ENCODE measurements at regions not wholly inside any gene's neighbourhood (a gene's known extent, or its start where the extent isn't known, plus 50 kb on each side); places are given as distances from the start of the nearest gene placed in this dataset.

DNA sequence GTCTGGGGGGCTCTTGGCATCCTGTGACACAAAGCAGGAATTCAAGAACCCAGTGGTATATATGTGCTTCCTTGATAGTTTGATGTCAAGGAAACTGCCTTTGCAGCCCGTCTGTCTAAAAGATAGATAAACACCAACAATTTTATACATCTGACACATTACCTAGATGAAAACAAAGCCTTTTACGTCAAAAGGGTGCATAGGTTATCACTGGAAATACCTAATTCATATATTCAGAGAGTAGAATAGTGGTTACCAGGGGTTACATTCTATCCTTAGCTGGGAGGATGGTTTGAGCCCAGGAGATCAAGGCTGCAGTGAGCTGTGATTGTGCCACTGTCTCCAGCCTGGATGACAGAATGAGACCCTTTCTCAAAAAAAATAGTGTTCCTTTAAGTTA, 356.9 kb upstream of the RASGRP1 start:
- no peak for FAIRE-seq
- Histone ChIP-seq H3K27me3 (ENCODE audit: control insufficient read depth in 2 of 2, insufficient read depth in 2 of 2, low read length in 2 of 2) (no peaks in the 10 kb centered on the region), H3K4me3 (replicated peaks in 1 of 3; ENCODE audit: insufficient read depth in 1 of 3, low read depth in 1 of 3, low read length in 3 of 3) (no peak overlapping the region), H3K4me1 (ENCODE audit: control insufficient read depth, extremely low read depth, insufficient read depth, low read length) (no peaks in the 10 kb centered on the region), H3K27ac (ENCODE audit: insufficient read depth, low read depth, low read length) (no peak overlapping the region), H2AFZ (ENCODE audit: low read depth, low read length) (no peak overlapping the region), H3K9me1 (replicated peaks; ENCODE audit: control insufficient read depth, extremely low read depth, insufficient read depth, low read length) (no peaks in the 10 kb centered on the region), H3K4me2 (ENCODE audit: insufficient read depth, low read length) (no peak overlapping the region), H3K9me3 (replicated peaks; ENCODE audit: control insufficient read depth, insufficient read depth, low read length) (no peaks in the 10 kb centered on the region), H3K36me3 (ENCODE audit: control insufficient read depth in 2 of 2, extremely low read depth in 1 of 2, insufficient read depth in 2 of 2, low read length in 2 of 2) (no peaks in the 10 kb centered on the region), H3K9ac (replicated peaks; ENCODE audit: extremely low read depth, insufficient read depth, low read length) (no peak overlapping the region), H4K20me1 (replicated peaks; ENCODE audit: control insufficient read depth, extremely low read depth, insufficient read depth, low read length) (no peaks in the 10 kb centered on the region), H3K79me2 (ENCODE audit: control insufficient read depth, insufficient read depth, low read length) (no peaks in the 10 kb centered on the region)
- intact Hi-C loops (cut with micrococcal nuclease) = no loop called here
- TF ChIP-seq GATA2 (IDR thresholded peaks at IDR 0.05; ENCODE audit: insufficient read depth, insufficient read length, low read depth, low read length) (no peak), FOS (IDR thresholded peaks at IDR 0.05; ENCODE audit: borderline replicate concordance, insufficient read depth, low read length) (no peak), POLR2AphosphoS5 (IDR thresholded peaks at IDR 0.05; ENCODE audit: insufficient read depth, low read depth, low read length) (no peak)
- TF ChIP-seq, protein P1, sequence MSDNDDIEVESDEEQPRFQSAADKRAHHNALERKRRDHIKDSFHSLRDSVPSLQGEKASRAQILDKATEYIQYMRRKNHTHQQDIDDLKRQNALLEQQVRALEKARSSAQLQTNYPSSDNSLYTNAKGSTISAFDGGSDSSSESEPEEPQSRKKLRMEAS (IDR thresholded peaks at IDR 0.05; ENCODE audit: insufficient read depth, insufficient read length) = no peak
- TF ChIP-seq, protein P2, sequence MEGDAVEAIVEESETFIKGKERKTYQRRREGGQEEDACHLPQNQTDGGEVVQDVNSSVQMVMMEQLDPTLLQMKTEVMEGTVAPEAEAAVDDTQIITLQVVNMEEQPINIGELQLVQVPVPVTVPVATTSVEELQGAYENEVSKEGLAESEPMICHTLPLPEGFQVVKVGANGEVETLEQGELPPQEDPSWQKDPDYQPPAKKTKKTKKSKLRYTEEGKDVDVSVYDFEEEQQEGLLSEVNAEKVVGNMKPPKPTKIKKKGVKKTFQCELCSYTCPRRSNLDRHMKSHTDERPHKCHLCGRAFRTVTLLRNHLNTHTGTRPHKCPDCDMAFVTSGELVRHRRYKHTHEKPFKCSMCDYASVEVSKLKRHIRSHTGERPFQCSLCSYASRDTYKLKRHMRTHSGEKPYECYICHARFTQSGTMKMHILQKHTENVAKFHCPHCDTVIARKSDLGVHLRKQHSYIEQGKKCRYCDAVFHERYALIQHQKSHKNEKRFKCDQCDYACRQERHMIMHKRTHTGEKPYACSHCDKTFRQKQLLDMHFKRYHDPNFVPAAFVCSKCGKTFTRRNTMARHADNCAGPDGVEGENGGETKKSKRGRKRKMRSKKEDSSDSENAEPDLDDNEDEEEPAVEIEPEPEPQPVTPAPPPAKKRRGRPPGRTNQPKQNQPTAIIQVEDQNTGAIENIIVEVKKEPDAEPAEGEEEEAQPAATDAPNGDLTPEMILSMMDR (IDR thresholded peaks at IDR 0.05; ENCODE audit: extremely low read depth in 1 of 2, insufficient read depth in 1 of 2, low read depth in 1 of 2, low read length in 2 of 2) = no peak
- ChIA-PET CTCF (interaction anchor here (1.1 to 1.5 kb wide), 2 partner anchors 11 to 39 kb away, joined by 3 read pairs; no protein-coding TSS in a partner anchor), POLR2A (no interaction called here)
- dilution Hi-C loops (cut with MboI; ENCODE audit: extremely low pct_ligation_motif_present, low sequenced_read_pairs) = no loop called here
- DNase-seq (ENCODE audit: low read depth, low spot score) = no peak
- BruUV-seq (replicated peaks) = no TSS peak

DNA sequence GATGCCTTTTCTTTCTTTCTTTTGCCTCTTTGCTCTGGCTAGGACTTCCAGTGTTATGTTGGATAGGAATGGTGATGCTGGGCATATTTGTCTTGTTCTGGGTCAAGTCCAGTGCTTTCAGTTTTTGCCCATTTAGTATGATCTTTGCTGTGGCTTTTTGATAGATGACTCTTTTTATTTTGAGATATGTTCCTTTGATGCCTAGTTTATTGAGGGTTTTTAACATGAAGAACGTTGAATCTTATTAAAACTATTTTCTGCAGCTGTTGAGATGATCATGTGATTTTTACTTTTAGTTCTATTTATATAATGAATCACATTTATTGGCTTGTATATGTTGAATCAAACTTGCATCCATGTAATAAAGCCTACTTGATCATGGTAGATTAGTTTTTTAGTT, 363.8 kb upstream of the RASGRP1 start:
- TF ChIP-seq JUN (IDR thresholded peaks at IDR 0.05; ENCODE audit: borderline replicate concordance, insufficient read depth, insufficient read length, low read depth) (no peak), POLR2A (IDR thresholded peaks at IDR 0.05; ENCODE audit: low read depth, low read length) (no peak), FOS (IDR thresholded peaks at IDR 0.05; ENCODE audit: borderline replicate concordance, insufficient read depth, low read length) (no peak), EZH2 (IDR thresholded peaks at IDR 0.05; ENCODE audit: borderline replicate concordance, low read depth, low read length, severe bottlenecking) (no peak), GATA2 (IDR thresholded peaks at IDR 0.05; ENCODE audit: insufficient read depth, insufficient read length, low read depth, low read length) (no peak), POLR2AphosphoS5 (IDR thresholded peaks at IDR 0.05; ENCODE audit: insufficient read depth, low read depth, low read length) (no peak), MYC (IDR thresholded peaks at IDR 0.05; ENCODE audit: low read depth, low read length) (no peak)
- TF ChIP-seq, protein P1 (IDR thresholded peaks at IDR 0.05; ENCODE audit: insufficient read depth, insufficient read length) = no peak
- no peak overlapping the region for H3K4me3 ChIP-seq (replicated peaks in 1 of 3; ENCODE audit: insufficient read depth in 1 of 3, low read depth in 1 of 3, low read length in 3 of 3)
- POLR2A ChIA-PET = no interaction called here
- H3K27me3 ChIP-seq (ENCODE audit: control insufficient read depth in 2 of 2, insufficient read depth in 2 of 2, low read length in 2 of 2) = no peaks in the 10 kb centered on the region
- H3K9me3 ChIP-seq (replicated peaks; ENCODE audit: control insufficient read depth, insufficient read depth, low read length) = no peaks in the 10 kb centered on the region
- H3K9me1 ChIP-seq (replicated peaks; ENCODE audit: control insufficient read depth, extremely low read depth, insufficient read depth, low read length) = no peaks in the 10 kb centered on the region
- H3K4me2 ChIP-seq (ENCODE audit: insufficient read depth, low read length) = no peak overlapping the region
- FAIRE-seq (no peak), DNase-seq (ENCODE audit: low read depth, low spot score) (no peak)
- BruUV-seq (replicated peaks) = no TSS peak
- dilution Hi-C loops (cut with MboI; ENCODE audit: extremely low pct_ligation_motif_present, low sequenced_read_pairs) = no loop called here
- no peak overlapping the region for H3K9ac ChIP-seq (replicated peaks; ENCODE audit: extremely low read depth, insufficient read depth, low read length)
- CTCF ChIA-PET = no interaction called here
- intact Hi-C loops (cut with micrococcal nuclease) = no loop called here
- no peaks in the 10 kb centered on the region for H3K4me1 ChIP-seq (ENCODE audit: control insufficient read depth, extremely low read depth, insufficient read depth, low read length)
- H2AFZ ChIP-seq (ENCODE audit: low read depth, low read length) = no peak overlapping the region
- no peak overlapping the region for H3K27ac ChIP-seq (ENCODE audit: insufficient read depth, low read depth, low read length)
- no peaks in the 10 kb centered on the region for H3K36me3 ChIP-seq (ENCODE audit: control insufficient read depth in 2 of 2, extremely low read depth in 1 of 2, insufficient read depth in 2 of 2, low read length in 2 of 2)
- no peaks in the 10 kb centered on the region for H3K79me2 ChIP-seq (ENCODE audit: control insufficient read depth, insufficient read depth, low read length)
- no peaks in the 10 kb centered on the region for H4K20me1 ChIP-seq (replicated peaks; ENCODE audit: control insufficient read depth, extremely low read depth, insufficient read depth, low read length)

Measured in endothelial cell of umbilical vein (primary cell).